AG04449 (cell line): ENCODE measurements at regions not wholly inside any gene's neighbourhood (a gene's known extent, or its start where the extent isn't known, plus 50 kb on each side); places are given as distances from the start of the nearest gene placed in this dataset.

ENCODE experiments used
- CTCF ChIA-PET: fragments of 350-600 bp; formaldehyde crosslinking; extraction: SDS; loops from one replicate; lab custom pipeline; 2021; ENCODE audit warnings: antibody characterized with exemption; lab: Yijun Ruan, JAX
- POLR2A ChIA-PET: fragments of 400-600, 350-600 bp; formaldehyde crosslinking; extraction: SDS; loops from one replicate; lab custom pipeline; 2020; ENCODE audit warnings: antibody characterized with exemption, inconsistent platforms; lab: Yijun Ruan, JAX
- DNase-seq: peaks from one replicate; pipeline ENCODE4 v3.0.0-alpha.2; 2010; ENCODE audit warnings: low read depth, low spot score
- H3K4me3 ChIP-seq: 2 replicates; pipeline ENCODE4 v1.5.1; 2011; ENCODE audit warnings: low read depth, mild to moderate bottlenecking, control low read depth, low read length
- TF ChIP-seq, protein P1 (sequence below): IDR thresholded peaks from one replicate; pipeline ENCODE4 v1.5.1; 2011; ENCODE audit warnings: mild to moderate bottlenecking, moderate library complexity, low read length, control low read depth, inconsistent platforms; ENCODE audit not compliant: insufficient read depth; ENCODE audit errors: missing control alignments

DNA sequence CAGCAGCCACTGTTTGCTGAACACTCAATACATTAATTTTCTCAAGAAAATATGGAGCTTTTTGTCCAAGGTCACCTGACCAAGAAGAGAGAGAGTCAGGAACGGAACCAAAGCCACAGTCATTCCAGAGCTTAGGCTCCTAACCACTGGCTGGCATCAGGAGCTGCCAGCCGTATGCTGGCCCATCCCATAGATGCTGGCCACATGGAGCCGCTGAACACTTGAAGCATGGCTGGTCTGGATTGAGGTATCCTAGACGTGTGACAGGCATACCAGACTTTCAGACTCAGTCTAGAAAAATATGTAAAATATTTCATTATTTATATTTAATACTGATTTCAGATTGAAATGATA, 458.7 kb downstream of the MATN1 start:
- ChIA-PET CTCF (no interaction called here), POLR2A (no interaction called here)

DNA sequence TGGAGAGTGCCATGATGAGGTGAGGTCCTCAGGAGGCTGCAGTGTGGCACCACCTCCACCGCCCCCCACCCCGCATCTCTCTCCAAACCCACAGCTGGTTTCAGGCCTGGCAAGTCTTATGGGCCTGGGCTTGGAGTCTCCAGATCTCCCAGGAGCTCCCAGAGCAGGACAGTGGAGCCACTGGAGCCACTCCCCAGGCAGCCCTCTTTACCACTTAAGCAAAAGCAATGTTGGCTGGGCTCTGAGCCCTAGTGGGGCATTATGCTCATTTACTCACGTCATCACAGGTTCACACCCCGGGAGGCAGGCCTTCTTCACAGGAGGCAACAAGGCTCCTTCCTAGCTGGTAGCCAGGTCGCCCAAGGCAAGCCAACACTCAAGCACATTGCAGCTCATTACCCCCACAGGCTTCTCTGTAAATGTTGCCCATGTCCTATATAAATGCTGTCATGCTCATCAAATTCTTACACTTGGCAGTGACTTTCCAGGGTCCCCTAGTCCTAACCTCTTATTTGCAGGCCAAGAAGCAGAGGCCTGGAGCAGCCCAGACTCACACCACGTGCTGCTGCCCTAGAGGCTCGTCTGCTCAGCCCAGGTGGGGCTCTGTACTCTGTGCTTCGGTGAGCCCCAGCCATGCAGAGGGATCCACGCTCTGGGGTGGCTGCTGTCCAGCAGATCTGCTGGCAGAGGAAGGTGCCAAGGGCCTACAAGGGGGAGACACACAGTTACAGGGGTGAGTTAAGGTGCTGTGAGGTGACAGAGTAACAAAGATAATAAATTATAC, 459.3 kb downstream of the MATN1 start:
- no peak for DNase-seq
- TF ChIP-seq, protein P1, sequence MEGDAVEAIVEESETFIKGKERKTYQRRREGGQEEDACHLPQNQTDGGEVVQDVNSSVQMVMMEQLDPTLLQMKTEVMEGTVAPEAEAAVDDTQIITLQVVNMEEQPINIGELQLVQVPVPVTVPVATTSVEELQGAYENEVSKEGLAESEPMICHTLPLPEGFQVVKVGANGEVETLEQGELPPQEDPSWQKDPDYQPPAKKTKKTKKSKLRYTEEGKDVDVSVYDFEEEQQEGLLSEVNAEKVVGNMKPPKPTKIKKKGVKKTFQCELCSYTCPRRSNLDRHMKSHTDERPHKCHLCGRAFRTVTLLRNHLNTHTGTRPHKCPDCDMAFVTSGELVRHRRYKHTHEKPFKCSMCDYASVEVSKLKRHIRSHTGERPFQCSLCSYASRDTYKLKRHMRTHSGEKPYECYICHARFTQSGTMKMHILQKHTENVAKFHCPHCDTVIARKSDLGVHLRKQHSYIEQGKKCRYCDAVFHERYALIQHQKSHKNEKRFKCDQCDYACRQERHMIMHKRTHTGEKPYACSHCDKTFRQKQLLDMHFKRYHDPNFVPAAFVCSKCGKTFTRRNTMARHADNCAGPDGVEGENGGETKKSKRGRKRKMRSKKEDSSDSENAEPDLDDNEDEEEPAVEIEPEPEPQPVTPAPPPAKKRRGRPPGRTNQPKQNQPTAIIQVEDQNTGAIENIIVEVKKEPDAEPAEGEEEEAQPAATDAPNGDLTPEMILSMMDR, result no peak
- POLR2A ChIA-PET, result no interaction called here
- no peak overlapping the region for H3K4me3 ChIP-seq
- CTCF ChIA-PET, result no interaction called here

More for the DNA sequence above, 458.7 kb downstream of the MATN1 start:
- TF ChIP-seq, protein P1, result no peak
- no peak overlapping the region for H3K4me3 ChIP-seq
- DNase-seq, result no peak

DNA sequence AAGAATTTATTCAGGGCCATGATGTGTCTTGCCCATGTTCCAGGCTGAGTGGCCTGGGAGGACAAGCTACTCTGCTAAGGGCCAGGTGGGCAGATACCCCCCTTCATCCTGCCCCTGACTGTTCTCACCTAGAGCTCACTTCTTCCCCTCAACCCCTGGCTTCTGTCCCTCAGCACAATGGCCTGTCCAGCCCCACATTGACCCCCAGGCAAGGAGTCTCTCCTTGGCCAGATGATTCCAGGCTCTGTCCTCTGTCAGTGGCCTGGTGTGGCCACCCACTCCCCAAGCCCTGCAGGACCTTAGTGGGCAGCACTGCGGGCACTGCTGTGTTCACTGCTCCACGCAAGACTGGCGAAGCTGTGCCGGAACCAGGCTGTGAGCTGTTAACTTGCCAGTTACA, 460.0 kb downstream of the MATN1 start:
- CTCF ChIA-PET, result no interaction called here
- H3K4me3 ChIP-seq, result no peak overlapping the region
- POLR2A ChIA-PET, result no interaction called here
- TF ChIP-seq, protein P1, result no peak
- no peak for DNase-seq

DNA sequence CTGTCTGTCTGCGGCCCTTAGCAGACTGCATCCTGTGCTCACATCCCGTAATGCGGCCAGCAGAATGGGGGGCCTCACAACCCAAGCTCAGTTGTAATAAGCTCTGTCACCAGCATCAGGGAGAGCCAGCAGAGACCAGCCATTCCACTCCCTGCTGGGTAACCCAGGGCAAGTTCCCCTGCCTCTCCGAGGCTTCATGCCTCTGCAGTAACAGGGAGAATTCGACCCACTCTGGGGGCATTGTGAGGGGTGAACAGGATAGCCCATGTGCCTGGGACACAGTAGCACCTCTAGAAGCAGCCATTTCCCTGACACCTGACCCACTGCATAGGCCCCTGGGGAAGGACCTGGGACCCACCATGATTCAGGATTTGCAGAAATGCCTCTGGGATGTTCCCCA, 461.2 kb downstream of the MATN1 start:
- H3K4me3 ChIP-seq, result no peak overlapping the region
- ChIA-PET POLR2A (no interaction called here), CTCF (no interaction called here)
- TF ChIP-seq, protein P1, result no peak
- DNase-seq, result no peak

DNA sequence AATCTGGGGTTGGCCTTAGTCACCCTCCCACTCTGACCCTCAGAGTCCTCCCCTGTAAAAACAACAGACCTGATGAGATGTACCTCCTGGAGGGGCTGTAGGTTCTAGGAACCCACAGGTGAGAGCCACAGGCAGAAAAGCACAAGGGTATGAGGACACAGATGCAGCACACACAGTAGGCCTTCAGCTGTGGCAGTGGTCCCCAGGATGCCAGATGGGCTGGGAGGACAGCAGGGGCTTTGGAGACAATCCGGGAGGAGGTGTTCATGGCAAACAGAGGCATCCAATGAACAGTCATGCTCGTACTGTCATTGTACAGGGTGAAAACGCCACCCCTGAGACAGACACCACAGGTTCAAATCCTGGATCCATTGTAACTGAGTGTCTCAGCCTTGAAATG, 463.1 kb downstream of the MATN1 start:
- no peak for DNase-seq
- H3K4me3 ChIP-seq, result no peak overlapping the region
- TF ChIP-seq, protein P1, result no peak
- ChIA-PET POLR2A (no interaction called here), CTCF (no interaction called here)

DNA sequence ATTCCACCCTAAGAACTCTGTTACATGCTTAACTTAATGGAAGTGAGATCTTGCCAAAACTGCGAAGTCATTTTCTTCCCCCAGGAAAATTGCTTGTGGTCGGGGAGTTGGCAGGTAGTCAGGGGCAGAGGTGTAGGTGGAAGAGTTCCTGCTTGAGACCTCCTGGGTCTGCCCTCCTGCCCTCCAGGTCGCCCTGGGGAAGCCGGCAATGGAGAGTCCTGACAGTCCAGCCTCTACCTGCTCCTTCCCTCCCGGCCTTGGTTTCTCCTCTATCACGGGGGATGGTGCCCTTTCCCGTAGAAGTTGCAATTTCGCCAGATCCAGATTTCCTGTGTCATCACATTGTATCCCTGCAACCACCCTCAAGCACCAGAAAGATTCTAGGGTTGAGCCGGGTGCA, 463.8 kb downstream of the MATN1 start:
- POLR2A ChIA-PET, result no interaction called here
- CTCF ChIA-PET, result no interaction called here
- no peak overlapping the region for H3K4me3 ChIP-seq
- no peak for DNase-seq
- TF ChIP-seq, protein P1, result no peak
